GM21381 (cell line): ENCODE measurements at regions not wholly inside any gene's neighbourhood (a gene's known extent, or its start where the extent isn't known, plus 50 kb on each side); places are given as distances from the start of the nearest gene placed in this dataset.

ENCODE experiments used
- ATAC-seq: cut with Tn5 transposase; IDR thresholded peaks from one replicate; pipeline ENCODE4 v1.9.1; 2021; ENCODE audit warnings: mild to moderate bottlenecking, moderate library complexity; ENCODE audit not compliant: unreplicated experiment

DNA sequence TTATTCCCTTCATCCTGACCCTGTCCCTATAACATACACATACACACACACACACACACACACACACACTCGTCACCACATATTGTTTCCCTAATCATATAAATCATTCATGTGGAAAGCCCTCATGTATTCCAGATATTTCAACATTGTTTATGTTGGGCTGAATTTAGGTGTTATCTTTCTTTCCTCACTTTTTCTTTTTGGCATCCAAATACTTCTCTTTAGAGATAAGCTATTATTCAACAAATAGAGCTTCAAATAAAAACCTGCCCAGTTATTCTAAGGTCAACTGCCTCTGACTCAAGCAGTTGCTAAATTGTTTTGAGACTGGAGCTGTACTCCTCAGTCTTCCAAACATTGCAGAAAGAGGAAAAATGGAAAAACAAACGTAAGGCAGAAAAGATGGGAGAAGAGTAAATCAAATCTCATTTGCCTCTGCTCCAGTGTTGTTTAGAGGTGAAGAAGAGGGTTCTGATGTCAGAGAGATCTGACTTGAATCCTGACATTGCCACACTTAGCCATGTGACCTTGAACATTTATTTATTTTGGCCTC lies 215.7 kb downstream of the GAS1 start:
- no peak for ATAC-seq

DNA sequence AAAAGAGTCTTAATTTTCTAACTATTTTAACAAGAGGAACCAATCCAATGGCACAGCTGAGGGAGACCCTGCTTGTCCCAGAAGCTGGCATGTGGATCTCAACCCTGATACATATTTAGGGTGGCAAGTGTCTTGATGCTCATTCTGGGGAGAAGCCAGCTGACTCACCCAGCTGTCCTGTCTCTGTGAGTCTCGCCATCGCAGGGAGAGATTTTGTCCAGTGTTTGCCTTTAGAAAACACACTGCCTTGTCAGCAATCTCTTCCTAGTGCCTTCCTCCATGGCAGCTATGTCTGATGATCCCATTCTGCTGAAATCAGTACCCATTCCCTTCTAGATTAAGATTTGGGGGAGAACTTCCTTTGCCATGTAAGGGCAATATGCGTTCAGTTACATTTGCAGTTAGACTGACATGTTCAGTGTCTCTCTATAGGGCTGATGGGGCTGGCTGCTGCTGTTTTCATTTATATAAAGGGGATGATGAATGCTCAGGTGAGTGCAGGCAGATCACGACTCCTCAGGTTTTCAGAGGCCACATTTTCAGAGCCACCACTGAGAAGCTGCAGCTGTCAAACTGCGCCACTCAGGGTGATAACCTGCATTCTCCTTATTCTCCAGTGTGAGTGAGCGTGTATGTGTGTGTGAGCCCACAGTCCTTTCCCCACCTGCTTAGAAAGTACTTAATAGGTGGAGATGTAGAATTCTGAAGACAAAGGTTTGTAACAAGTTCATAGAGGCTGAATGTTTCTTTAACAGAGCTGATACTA lies 217.0 kb downstream of the GAS1 start:
- no peak for ATAC-seq

DNA sequence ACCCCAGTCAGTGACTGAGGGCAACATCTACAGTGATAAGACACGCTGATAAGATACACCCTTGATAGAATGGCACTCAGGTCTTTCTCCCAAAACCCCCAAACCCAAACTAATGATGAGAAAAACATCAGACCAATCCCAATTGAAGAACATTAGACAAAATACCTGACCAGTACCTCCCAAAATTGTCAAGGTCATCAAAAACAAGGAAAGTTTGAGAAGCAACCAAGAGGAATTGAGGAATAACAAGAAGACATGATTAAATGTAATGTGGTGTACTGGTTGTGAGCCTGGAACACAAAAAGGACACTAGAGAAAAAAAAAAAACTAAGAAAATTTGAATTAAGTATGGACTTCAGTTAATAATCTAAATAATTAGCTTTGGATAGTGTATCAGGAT lies 222.8 kb downstream of the GAS1 start:
- ATAC-seq = no peak

DNA sequence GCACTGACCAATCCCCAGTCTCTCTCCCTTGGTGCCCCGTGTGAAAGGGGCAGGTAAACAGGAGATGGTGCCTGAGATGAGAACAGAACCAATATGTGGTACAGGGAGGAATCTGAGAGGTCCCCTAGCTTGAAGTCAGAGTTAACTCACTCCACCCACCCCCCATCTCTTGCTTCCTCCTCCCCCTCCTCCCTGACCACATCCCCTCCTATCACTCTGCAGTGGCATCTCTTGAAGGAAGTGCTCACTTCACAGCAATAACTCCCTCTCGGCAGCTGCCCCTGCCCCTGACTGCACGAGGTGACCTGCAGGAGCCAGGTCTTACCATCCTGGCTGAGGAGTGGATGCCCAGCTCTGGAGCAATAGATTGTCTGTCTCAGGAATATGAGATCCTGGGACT lies 224.0 kb downstream of the GAS1 start:
- no peak for ATAC-seq

DNA sequence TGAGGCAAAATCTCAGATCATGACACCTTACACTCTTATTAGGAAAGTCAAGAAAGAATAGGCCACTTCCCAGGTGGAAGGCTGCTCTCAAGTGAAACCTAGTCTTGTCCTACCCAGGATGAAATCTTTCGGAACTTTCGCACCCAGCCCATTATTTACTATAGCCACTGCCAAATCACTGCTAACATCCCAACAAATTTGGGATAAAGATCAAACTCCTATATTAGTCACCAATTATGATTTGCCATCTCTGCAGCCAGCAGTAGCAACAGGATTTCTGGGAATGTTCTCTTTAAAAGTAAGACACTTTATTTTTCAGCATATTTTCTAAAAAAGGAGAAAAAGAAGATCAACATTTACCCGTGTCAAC lies 224.6 kb downstream of the GAS1 start:
- ATAC-seq = no peak

DNA sequence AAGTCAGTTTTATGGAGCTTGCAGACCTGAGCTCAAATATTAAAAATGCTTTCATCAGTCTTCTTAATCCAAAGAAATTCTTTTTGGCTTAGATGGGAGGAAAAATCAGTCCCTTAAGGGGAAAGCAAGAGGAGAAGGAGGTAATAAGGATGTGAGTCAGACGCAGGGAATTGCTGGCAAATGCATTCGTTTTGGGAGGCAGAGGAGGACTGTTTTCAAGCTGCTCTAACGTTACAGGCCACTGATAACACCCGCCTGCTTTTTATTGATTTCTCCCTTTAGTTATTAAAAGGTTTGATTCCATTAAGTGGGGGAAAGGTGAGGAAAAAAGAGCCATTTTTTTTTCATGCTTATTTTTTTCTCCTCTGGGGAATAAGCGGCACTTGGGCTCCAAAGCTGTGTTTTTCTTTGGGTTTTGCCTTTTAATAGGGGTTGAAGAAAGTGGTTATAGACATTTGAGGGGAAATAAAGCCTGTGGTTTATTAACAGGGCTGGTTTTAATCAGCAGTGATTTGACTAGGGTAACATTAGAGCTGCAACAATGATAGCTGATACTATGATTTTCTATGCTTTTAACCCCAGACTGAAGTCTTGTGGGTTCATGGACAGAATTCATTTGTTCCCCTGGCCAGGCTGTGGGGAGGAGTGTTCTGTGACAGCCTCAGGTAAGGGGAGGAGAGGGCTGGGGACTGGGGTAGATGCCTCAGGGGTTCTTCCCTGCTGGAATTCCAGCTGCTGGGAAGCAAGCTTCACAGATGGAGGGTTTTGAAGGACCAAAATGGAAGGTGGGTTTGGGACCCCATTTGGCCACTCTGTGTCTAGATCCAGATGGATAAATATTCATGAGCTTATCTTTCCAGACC lies 225.2 kb downstream of the GAS1 start:
- ATAC-seq = no peak

DNA sequence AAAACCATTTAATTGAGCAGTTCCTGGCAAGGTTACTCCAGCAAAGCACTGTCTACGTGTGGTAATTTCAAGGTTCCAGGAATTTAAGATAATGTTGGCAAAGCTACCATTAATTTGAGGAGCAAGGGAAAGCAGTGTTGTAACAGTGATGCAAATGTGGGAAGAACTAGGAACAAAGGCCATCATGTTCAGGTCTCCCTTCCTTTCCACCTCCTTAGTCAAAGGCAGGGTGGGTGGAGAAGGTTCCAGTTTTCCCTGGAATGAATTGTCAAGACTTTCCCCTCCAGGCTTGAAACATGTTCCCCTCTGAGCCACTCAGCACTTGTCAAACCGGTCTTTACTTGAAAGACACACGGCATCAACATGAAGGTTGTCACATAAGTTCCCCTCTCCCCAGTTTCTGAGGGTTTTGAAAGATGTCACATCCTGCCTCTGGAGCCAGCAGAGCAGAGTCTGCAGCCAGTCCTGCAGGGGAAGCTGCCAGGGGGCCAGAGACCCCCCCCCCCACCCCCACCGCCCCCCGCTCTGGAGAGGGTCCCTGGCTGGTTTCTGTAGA lies 226.0 kb downstream of the GAS1 start:
- ATAC-seq = no peak

DNA sequence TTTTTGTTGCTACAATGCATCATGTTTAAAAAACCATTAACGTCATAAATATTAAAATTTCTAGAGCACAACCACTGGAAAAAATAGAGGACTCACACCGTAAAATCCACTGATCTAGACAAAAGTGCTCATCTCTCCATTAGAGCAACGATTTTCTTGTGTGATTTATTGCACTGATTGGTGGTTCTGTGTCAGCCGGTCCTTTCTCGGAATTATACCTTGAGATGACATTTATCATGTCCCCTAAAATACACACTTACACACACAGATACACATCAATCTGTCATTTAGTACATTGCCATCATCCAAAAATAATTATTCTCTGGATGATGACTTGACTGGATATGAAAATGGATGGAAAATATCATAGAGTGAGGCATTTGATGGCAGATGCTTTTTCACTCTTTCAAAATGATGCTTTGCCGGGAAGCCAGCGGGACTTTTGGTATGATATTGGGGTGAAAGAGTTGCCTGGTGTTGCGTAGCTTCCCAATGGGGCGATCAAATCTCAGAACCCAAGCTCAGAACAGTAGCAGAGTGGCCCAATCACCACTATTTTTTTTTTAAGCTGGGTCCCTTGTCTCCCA lies 226.6 kb downstream of the GAS1 start:
- no peak for ATAC-seq

DNA sequence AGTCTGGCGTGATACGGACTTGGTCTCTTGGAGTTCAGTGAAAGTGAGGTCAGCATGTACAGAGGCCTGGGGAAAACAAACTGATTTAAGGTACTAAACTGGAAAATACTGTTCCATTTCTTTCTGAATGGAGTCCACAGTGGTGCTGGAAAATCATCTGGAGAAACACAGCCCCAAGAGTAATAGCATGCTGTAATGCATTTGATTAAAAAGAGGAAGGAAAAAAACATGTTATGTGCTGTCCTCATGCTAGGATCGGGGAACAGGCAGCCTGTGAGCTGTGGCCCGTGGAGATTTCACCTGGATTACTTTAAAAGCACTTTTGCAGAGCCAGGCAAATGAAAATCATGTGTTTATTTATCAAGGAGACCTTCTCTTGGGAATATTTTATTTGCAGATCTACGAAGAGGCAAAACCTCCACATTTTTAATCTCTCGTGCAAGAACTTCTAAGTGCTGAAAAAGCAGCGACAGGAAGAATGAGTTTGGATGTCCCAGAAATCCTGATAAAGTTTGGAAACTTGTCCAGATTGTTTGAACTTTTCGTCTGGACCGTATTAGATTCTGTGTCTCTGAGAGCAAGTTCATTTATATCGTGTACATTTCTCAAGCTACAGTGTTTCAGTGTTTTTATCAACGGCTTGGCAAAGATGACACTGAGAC lies 228.8 kb downstream of the GAS1 start:
- no peak for ATAC-seq

DNA sequence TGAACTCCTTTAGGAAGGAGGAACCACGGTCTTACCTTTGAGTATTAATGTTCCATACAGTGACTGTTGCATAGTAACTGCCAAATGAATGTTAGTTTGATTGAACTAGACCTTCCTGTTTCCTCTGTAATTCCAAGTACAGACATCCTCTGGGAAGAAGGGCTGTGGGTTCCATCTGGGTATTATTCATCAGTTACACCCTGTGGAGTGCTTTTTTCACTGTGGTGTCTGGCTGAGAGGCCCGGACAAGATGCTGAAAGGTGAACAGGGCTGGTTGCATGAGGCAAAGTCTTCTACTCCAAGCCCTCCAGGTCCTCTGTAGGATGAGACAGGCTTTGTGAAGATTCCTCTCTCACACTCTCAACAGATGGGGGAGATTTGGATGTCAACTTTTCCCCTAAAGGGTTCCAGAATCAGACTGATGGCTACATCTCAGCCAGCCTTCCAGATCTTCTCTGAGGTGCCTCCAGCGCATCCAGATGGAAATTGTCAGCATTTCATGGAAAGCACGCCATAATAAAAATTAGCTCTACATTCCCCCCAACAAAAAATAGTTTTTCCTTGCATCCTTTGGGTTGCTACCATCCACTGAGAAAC lies 230.9 kb downstream of the GAS1 start:
- ATAC-seq = no peak

DNA sequence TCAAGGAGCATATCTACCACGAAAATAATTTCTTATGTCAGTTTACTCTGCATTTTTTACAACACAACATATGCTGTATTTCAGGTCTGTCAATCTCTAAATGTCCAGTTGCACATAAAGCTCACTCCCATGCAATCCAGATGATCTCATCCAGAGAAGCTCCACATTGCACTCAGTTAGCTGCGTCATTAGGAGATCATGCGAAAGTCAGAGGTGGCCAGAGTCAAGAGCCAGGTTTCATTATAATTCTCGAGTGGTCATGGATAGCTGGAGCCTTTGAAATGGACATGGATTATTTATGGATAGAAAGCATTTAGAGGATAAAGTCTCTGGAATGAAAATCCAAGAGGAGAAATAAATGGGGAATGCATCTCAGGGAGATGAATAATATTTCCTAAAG lies 232.3 kb downstream of the GAS1 start:
- ATAC-seq = no peak

DNA sequence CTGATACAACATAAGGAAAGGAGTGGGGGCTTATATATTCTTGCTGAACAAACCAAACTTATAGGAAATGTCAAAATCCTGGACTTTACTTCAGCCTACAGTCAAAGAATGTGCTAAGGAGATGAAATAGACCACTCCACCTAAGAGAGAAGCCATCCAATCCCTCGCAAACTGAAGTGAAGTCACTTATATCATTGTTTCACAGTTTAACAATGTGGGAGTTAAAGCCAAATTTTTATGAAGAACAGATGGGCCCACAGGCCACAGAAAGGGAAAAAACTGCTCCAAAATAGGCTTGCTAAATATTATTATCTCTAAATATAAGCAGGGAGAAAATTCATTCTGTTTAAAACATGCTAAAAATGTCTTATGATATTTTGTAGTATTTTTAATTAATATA lies 233.3 kb downstream of the GAS1 start:
- ATAC-seq = no peak

DNA sequence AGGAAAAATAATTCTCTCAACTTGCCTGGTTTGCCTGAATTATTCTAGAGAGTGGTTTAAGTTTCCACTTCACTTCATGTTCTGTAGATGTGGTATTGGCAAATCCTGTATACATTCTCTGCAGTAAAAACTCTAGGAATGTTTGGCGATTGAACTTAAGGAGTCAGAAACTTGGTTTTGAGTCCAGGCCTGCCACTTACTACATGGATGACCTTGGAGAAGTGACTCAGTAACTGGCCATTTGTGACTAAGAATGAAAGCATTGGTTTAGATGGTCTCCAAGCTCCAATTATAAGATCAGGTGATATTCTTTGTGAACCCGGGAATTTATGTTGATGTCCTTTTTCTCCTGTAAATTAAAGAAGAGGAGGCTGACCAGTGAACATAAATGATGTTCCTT lies 233.8 kb downstream of the GAS1 start:
- ATAC-seq = no peak

DNA sequence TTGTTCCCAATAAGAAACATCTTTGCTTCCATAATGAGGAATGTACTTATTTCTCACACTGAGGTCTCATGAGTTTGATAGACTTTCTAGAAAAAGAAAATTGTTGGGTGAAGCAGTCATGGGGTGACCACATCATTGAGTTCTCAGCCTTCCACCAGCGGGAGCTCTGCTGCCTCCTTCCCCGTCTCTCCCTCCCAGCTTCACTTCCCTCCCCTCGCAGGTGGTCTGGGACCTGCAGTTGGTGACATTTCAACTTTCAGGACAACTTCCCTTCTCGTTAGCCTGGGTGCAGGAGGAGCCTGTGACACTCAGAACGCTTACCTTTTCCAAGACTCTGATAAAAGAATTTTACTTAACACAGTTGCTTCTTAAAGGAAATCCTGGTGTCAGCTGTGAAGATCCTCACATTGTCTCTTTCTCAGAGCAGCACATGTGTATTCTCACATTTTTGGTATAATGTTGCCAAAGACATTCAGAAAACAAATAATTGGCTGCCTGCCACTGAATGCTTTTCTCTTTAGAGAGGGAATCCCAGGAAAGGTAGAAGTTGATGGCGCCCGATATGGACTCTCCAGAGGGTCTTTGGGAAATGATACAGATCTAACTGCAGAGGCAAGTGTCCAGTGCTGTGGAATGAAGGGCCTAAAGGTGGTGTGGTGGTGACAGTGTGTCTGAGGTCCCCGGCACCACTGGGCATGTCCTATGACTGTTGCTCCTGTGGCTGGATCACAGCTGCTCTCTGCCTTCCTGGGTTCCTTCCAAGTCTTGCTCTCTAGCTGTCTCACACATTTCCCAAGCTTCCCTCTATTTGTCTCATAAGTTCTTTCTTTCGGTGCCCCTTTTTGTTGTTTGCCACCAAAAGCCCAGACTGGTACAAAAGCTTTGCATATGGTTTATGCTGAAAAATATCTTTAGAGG lies 238.1 kb downstream of the GAS1 start:
- no peak for ATAC-seq

DNA sequence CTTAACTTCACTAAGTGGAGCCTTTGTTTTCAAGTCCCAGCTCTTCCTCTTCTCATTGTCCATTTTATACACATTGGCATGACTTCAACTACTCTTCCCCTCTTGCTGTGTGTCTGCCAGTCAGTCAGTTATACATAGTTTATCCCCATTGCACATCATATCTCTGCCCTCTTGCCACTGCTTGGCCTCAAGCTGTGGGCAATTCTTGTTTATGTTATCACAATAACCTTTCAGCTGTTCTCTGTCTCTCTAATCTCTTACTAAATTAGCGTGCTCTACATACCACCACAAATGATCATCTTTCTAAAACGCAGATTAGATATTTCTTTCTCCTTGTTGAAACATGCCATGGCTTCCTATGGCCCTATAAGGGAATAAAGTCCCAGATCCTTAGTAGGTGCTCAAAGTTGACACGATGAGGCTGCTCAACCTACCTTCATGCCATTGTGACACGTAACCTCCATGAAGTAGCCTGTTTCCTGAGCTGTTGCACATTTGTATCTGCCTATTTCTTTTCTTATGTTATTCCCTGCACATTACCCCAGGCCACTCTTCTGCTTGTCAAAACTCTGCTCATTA lies 239.3 kb downstream of the GAS1 start:
- no peak for ATAC-seq

DNA sequence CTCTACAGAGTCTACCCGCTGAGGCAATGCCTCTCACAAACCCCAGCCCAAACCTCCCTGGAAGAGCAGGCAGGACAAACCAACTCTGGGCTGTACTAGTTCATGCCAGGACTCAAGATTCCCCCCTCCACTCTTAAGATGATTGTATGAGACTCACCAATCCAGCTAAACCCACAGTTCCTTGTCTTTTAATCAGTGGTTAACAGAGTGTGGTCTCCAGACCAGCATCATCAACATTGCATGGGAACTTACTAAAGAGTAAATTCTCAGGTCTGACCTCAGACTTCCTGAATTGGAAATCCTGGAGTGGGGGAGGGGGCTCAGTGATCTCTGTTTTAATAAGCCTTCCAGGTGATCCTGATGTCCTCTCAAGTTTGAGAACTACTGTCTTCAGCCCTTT lies 240.9 kb downstream of the GAS1 start:
- ATAC-seq = no peak

DNA sequence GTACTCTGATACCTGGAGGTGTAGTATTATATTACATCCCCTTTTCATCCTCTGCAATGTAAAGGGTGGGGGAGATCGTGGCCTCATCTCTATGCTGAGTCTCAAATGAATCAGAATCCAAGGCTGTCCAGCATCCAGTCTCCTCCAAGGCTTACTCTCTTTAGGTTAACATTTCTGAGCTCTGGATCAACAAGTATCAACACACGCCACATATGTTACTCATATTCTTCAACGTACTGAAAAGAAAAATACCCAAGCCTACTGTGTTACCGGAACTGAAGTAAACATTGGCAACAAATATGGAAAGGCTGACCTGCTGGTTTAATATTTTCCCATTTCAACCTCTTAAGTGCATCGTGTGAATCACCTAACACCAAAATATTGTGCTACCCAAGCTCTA lies 241.8 kb downstream of the GAS1 start:
- ATAC-seq = no peak

DNA sequence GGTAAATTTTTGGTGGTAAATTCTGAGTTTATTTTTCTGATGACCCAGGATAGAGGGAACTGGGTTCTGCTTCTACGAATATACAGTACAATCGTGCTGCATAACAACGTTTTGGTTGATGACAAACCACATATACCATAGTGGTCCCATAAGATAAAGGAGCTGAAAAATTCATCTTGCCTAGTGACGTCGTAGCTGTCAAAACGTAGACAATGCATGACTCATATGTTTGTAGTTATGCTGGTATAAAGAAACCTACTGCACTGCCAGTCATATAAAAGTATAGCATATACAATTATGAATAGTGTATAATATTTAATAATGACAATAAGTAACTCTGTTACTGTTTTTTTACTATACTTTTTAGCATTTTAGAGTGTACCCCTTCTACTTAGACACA lies 244.0 kb downstream of the GAS1 start:
- ATAC-seq = no peak

DNA sequence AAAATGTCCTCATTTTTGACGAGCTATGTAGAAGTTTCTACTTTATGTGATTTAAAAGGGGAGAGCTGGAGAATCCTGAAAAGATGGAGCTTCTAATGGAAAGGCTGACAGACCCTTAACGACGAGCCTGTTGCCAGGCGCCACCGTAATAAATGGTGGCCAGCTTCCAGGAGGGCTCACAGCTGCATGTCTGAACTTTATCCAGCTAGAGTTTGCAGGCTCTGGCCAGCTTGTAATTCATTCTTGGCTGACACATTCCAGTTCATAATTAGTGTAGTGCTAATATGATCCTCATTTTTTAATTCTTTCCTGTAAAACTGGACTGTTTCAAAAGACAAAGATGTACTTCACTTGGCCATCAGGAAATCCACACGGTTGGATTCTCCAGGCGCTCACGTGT lies 246.7 kb downstream of the GAS1 start:
- no peak for ATAC-seq
